Hematopoietic multipotent progenitor cell (in vitro differentiated cells): ENCODE measurements at regions not wholly inside any gene's neighbourhood (a gene's known extent, or its start where the extent isn't known, plus 50 kb on each side); places are given as distances from the start of the nearest gene placed in this dataset.
"Not testable (repeated sequence)": the region's sequence is repeated elsewhere in the genome, so short reads cannot be mapped to it uniquely, and the experiment has no call there.

Experiments
- DNase-seq, 3 donors: peaks; one replicate each; pipeline ENCODE4 v3.0.0-alpha.2; 2011 to 2015; ENCODE audit warnings: low read depth in 2 of 3, low spot score in 2 of 3

DNA sequence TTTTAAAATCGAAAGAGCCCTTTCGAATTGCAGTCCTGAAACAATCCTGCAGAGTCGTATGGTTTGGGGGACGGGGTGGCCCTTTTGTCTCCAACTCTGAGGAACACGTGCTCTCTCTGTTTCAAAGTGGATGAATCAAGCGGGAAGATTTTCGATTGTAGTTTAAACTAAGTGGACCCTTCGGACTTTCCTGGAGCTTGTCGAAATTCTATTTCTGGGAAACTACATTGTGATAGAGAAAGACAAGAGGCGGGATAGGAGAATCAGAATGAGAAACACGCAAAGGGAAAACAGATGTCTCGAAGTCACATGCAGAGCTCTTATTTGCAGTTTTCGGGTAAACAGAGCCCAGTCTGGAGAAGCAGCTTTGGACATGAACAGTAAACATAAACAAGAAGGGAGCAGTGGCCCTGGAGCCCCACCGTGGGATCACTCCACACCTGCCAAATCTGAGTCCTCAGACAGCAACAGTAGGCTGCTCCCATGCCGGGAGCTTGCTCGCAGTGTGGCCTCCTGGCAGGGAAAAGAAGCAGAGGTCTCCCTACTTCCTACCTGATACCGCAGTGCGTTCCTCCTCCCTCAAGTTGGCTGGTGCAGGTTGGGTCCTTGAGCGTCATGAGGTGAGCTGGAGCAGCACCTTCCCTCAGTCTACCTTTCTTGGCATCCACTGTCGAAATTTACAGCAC is 202.4 kb downstream of the SLC4A3 start:
- DNase-seq, result no peak

DNA sequence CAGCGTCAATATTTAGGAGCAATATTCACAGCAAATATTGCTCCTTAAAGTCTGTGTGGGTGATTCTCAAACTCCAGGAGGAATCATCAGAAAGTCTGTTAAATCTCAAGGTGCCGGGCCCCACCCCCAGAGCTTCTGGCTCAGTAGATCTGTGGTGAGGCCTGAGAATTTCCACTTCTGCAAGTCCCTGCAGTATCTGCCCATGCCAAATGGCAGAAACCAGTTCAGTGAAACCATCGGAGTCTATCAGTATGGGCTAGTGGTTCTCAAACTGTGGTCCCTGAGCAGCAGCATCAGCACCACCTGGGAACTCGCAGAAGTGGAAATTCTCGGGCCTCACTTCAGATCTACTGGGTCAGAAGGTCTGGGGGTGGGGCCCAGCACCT is 202.9 kb downstream of the SLC4A3 start:
- DNase-seq, result no peak

DNA sequence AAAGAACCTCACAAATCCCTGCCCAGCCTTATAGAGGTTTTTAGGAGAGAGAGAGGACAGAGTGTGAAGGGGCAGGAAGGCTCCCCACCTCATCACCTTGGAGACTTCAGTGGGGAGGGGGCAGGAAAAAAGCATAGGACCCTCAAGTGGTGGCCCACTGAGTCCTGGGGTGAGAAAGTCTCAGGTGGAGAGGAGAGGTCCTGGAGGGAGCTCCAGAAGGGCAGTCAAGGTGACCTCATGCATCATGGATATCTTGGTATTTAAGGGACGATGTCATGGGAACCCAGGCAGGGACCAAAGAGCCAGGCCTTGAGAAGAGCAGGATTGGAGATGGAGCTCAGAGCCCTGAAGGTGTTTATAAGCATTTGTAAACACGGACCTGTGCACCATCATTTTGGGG is 204.5 kb downstream of the SLC4A3 start:
- no peak for DNase-seq

DNA sequence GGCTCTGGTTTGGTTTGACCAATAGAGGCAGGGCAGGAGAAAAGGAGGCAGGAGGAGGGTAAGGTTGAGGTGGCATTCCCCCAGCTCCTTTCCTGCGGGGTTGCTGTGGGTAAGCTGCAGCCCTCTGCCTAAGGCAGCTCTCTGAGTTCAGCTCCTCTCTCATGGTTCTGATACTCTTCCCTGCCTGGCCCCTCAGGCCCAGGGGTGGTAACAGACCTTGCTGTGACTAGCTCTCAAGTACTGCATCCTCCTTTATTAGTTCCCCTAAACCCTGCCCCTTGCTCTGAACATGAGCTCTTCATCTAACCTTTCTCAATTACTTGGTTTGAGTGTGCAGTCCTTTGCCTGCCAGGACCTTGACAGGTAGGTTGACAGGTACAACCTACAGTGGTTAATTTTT is 205.5 kb downstream of the SLC4A3 start:
- no peak for DNase-seq

DNA sequence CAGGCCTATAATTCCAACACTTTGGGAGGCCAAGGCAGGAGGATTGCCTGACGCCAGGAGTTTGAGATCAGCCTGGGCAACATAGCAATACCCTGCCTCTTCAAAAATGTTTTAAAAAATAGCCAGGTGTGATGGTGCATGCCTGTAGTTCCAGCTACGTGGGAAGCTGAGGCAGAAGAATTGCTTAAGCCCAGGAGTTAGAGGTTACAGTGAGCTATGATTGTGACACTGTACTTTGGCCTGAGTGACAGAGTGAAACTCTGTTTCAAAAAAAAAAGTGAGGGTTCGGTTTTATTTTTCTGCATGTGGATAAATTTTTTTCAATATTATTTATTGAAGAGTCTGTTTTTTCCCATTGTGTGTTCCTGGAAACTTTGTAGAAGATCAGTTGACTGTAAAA is 208.1 kb downstream of the SLC4A3 start:
- DNase-seq, result no peak

DNA sequence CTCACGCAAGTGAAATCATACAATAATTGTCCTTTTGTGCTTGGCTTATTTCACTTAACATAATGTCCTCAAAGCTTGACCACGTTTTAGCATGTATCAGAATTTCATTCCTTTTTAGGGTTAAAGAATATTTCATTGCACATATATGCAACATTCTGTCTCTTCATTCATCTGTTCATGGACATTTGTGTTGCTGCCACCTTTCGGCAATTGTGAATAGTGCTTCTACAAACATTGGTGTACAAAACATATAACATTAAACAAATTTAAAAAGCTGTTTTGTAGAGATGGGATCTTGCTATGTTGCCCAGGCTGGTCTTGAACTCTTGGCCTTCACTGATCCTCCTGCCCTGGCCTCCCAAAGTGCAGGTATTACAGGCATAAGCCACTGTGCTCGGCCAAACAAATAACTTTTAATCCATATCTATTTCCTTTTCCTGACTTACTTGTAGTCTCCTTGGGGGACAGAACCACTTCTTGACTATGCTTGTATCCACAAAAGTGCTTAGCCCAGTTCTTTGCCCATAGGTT is 209.3 kb downstream of the SLC4A3 start:
- no peak for DNase-seq

GRCh38 chr2:219844401-219845091 is 217.1 kb downstream of the SLC4A3 start:
- DNase-seq, result no peak

GRCh38 chr2:219848882-219849281 is 221.5 kb downstream of the SLC4A3 start:
- no peak for DNase-seq

DNA sequence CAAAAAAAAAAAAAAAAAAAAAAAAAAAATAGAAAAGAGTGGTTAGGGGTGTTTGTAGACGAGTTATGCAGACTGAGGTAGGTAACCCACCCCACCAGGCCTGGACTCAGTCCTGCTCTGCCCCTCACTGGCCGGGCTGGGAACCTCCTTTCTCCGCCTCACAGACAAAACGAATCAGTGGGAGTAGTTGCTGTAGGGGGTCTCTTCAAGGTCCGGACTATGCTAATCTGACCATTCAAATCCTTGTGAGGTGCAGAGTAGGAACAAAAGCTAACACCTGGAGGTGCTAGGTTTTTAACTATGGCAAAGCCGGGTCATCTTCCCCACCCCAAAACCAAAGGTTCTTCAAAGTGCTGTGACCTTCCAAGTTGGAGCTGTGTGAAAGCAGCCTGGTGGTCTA is 223.7 kb downstream of the SLC4A3 start:
- no peak for DNase-seq

GRCh38 chr2:219851801-219852481 is 224.5 kb downstream of the SLC4A3 start:
- DNase-seq, result no peak

- DNase-seq, result no peak
Observed at GRCh38 chr2:219852626-219853025, 225.2 kb downstream of the SLC4A3 start.

GRCh38 chr2:219856602-219857001 is 229.2 kb downstream of the SLC4A3 start:
- no peak for DNase-seq

DNA sequence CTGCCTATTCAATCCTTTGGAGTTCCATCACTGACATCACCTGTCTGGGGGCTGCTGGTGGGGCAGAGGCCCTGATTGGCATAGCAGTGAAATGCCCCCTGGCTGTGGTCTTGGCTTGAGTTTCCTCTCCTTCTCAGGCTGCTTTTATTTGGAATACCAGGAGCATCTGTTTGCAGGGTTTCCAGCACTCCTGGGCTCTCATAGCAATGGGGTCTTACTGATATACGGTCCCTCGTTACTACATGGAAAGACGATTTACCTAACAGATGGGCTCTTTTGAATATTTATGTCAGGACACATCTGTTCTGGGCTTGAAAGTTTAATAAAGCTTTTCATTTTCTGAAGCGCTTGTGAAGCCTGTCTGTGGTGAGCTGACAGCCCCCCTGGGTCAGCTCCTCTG is 230.3 kb downstream of the SLC4A3 start:
- no peak for DNase-seq

- DNase-seq, result no peak
Observed at GRCh38 chr2:219861307-219861706, 233.9 kb downstream of the SLC4A3 start.

- DNase-seq, result no peak
Observed at GRCh38 chr2:219864154-219864553, 236.7 kb downstream of the SLC4A3 start.

DNA sequence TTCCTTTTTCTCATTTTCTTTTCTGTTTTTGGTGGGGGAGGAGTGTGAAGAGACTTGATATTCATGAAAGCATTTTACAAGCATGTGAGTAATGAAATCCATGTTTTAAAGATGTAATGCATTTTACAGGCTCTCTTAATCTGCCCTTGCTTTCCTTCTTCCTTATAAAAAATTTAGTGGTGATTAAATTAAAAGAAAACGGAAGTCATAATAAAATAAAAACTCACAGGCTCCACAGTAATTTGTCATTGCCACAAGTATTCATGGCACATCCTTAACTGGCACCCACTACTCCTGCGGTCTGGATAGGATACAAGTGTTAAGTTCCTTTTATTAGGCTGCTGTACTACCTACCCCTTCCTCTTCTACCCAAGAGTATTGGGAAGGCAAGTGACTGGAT is 241.2 kb downstream of the SLC4A3 start:
- DNase-seq, result no peak

- DNase-seq, result no peak
Observed at GRCh38 chr2:219870041-219870440, 242.6 kb downstream of the SLC4A3 start.

DNA sequence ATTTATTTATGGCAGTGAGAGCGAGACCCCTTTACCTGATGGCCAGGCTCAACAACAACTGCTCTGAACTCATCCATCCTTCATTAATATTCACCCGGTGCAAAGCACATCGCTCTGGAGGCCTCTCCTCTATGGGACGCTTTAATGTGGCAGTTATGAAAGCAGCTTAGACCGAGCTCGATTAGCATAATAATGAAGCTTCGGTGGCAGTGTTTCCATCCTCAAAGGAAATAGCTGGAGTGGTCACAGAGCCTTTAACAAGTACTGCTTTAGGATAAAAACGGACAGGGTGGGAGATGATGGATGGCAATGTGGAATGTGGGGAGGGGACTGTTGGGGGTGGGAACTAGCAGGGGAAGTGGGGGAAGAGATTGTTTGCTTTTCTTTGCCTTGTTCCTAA is 243.9 kb downstream of the SLC4A3 start:
- DNase-seq, result no peak

DNA sequence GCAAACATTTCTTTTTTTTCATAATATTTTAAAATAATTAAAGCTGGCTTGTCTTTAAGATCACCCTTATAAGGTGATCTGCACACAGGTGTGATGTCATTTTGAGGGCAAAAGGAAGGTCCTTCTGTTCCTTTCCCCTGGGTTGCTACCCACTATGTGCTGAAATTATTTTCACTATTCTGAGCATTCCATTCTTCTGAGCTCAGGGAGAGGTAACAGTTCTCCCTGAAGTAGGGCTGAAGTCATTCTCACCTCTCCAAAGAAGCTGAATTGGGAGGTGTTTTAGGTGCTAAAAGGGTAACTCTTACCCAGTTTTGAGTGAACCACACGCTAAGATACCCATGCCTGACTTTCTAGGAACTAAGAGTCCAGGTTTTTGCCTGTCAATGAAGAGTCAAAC is 247.6 kb downstream of the SLC4A3 start:
- no peak for DNase-seq

DNA sequence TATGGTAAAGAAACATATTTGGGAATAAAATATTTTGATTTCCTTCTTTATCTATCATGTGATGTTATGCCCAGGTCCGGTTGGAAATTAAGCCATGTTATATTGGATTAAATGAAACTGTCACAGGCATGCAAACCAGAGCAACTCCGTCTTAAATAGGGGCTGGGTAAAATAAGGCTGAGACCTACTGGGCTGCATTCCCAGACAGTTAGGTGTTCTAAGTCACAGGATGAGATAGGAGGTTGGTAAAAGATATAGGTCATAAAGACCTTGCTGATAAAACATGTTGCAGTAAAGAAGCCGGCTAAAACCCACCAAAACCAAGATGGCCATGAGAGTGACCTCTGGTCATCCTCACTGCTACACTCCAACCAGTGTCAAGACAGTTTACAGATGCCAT is 248.6 kb downstream of the SLC4A3 start:
- not testable (repeated sequence) for DNase-seq

DNA sequence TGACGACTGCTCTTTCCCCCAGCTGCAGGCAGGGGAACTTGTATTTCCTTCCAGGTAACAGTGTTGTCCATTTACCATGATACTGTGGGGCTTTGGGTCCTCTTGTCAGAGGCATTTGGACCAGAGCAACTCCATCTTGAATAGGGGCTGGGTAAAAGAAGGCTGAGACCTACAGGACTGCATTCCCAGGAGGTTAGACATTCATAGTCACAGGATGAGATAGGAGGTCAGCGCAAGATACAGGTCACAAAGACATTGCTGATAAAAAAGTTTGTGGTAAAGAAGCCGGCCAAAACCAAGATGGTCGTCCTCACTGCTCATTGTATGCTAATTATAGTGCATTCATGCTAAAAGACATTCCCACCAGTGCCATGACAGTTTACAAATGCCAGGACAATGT is 249.5 kb downstream of the SLC4A3 start:
- no peak for DNase-seq

- no peak for DNase-seq
Observed at GRCh38 chr2:219877728-219878127, 250.3 kb downstream of the SLC4A3 start.
